Suprapubic skin (tissue), 3 donors: ENCODE measurements at regions not wholly inside any gene's neighbourhood (a gene's known extent, or its start where the extent isn't known, plus 50 kb on each side); places are given as distances from the start of the nearest gene placed in this dataset.

Experiments used
- POLR2A ChIP-seq, 2 donors: fragments of 450-650 bp; IDR thresholded peaks; one replicate each; pipeline ENCODE4 v1.6.1; 2017; ENCODE audit warnings: antibody characterized with exemption in 2 of 2, mild to moderate bottlenecking in 2 of 2, moderate library complexity in 2 of 2
- TF ChIP-seq, protein P1 (sequence below), 2 donors: fragments of 200-600 bp in 1 of 2; fragments of 450-650 bp in 1 of 2; sonication (generic) in 1 of 2; IDR thresholded peaks; one replicate each; pipeline ENCODE4 v1.5.1; 2016 to 2019; ENCODE audit warnings: antibody characterized with exemption in 2 of 2, mild to moderate bottlenecking in 1 of 2, moderate library complexity in 1 of 2

DNA sequence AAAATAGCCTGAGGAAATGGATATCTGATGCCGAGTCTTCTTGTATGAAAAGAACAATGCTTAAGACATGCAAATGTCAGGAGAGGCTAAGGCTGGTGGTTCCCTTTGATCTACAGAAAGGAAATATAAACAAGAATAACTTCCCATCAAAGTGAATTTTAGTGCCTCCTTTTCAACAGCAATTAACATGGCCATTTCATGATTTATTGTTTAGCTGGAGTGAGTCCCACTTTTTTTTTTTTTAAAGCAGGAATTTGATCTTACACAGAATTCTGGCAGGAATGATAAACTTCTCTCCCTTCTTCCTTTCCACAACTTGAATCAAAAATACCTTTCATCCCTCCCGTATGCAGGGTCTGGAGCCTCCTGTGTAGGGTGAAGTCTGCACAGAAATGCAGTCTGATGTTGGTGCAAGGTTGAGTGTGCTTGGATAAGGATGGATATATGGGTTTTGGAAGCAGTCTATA lies 287.0 kb downstream of the MEX3B start:
- TF ChIP-seq, protein P1, sequence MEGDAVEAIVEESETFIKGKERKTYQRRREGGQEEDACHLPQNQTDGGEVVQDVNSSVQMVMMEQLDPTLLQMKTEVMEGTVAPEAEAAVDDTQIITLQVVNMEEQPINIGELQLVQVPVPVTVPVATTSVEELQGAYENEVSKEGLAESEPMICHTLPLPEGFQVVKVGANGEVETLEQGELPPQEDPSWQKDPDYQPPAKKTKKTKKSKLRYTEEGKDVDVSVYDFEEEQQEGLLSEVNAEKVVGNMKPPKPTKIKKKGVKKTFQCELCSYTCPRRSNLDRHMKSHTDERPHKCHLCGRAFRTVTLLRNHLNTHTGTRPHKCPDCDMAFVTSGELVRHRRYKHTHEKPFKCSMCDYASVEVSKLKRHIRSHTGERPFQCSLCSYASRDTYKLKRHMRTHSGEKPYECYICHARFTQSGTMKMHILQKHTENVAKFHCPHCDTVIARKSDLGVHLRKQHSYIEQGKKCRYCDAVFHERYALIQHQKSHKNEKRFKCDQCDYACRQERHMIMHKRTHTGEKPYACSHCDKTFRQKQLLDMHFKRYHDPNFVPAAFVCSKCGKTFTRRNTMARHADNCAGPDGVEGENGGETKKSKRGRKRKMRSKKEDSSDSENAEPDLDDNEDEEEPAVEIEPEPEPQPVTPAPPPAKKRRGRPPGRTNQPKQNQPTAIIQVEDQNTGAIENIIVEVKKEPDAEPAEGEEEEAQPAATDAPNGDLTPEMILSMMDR (IDR thresholded peaks at IDR 0.05), result no peak
- no peak for TF ChIP-seq POLR2A (IDR thresholded peaks at IDR 0.05)
